HG03342 (cell line): ENCODE measurements at regions not wholly inside any gene's neighbourhood (a gene's known extent, or its start where the extent isn't known, plus 50 kb on each side); places are given as distances from the start of the nearest gene placed in this dataset.

Source experiments
- ATAC-seq: cut with Tn5 transposase; IDR thresholded peaks from one replicate; pipeline ENCODE4 v1.9.1; 2021; ENCODE audit warnings: mild to moderate bottlenecking, moderate library complexity; ENCODE audit not compliant: unreplicated experiment

DNA sequence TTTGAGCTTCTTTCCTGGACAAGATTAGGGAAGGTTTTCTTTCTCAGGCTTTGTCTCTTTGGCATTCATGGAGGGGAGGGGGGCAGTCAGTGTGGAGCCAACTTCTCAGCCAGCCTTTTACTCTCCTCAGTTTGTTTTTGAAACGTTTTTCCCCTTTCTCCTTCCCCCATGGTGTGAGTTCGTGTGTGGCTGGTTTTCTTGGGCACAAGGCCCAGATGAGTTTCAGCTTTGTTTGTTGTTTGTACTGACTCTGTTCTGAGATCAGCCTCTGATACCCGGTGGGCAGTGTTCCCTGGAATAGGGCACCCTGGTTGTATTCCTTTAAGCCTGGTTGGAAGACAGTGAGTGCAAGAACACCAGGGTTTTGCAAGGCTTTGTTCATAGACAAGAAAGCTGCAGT, 168.2 kb upstream of the RARB start:
- no peak for ATAC-seq

DNA sequence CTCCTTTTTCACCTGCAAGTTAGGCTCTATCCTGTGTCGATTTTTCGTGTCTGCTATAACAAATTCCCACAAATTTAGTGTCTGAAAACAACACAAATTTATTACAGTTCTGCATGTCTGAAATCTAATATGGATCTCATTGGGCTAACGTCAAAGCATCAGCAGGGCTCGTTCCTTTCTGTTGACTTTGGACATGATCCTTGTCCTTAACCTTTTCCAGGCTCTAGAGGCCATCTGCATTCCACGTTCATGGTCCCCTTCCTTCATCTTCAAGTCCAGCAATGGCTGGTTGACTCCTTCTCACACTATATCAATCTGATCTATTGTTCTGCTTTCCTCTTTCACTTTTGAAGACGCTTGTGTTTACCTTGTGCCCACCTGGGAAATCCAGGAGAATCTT, 165.7 kb upstream of the RARB start:
- ATAC-seq: no peak

DNA sequence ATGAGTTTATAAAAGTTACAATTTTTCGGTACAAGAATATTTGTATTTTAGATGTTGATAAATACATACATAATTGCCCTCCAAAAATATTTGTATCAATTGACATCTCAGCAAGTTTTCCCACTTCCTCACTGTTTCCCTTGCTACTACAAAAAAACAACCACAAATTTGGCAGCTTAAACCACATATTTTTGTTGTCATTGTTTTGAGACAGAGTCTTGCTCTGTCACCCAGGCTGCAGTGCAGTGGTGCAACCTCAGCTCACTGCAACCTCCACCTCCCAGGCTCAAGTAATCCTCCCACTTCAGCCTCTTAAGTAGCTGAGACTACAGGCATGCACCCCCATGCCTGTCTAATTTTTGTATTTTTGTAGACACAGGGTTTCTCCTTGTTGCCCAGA, 162.8 kb upstream of the RARB start:
- no peak for ATAC-seq

DNA sequence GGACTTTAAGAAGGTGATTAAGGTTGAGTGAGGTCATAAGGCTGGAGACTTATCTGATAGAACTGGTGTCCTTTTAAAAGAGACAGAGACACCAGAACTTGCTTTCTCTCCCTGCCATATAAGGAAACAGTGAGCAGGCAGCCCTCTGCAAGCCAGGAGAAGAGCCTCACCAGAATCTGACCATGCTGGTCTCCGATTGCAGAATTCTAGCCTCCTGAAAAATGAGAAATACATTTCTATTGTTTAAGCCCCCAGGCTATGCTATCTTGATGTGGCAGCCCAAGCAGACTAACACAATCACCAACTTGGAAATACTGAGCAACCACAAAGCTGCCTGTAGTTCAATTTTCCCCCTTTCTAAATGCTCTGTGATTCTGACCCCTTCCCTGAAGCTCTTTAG, 161.4 kb upstream of the RARB start:
- ATAC-seq: no peak

DNA sequence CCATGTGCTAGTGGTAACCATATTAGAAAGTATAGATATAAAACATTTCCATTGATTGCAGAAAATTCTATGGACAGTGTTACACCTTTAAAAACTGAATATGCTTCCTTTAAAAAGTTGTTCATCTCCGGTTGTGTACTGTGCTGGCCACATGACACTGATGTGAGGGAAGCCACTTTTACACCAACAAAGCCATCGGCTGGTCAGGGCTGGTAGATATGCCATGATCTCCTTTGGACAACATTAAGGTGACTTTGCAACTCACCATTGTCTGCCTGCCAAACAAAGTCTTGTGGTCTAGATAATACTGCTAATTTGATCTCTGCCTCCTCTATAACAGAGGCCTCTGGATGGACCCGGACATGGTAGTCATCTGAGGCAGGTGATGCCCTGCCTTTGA, 156.0 kb upstream of the RARB start:
- no peak for ATAC-seq

DNA sequence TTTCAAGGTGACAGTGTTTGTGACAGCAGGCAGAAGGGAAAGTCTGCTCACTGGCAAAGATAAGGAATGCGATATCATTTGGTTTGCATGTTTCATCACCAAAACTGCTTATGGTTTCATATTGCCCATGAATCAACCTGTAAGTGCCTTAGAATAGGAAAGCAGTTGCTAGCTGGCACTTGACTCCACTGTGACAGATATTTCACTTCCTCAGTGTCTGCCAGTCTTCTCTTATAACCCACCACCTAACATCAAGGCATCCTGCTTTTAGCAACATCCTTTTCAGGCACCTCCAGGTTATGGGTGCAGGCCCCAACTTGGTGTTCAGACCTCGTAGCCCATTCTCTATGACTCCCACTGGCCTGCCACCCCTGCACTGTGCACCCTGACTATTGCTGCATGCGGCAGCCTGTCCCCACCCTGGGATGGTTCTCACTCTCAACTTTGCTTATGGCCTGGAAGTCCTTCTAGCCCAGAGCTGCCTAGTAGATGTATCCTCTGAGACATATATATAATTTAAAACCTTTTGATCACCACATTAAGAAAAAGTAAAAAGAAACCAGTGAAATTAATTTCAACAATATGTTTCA, 154.4 kb upstream of the RARB start:
- ATAC-seq: no peak

DNA sequence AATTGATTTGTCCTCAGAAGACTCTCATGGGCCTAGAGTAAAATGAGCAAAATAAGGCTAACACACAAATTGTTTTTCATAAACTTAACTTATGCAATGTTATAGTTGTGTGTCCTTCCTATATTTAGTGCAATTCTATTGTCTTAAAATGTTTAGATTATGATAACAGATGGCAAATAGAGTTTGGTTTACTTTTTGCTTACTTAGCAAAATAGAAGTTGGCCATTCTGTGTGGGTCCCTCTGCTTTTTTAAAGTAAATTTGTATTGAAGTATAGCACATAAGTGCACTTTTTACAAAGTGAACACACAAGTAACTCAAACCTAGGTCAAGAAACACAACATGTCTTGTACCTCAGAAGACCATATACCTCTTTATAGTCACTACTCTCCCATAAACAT, 150.6 kb upstream of the RARB start:
- no peak for ATAC-seq

DNA sequence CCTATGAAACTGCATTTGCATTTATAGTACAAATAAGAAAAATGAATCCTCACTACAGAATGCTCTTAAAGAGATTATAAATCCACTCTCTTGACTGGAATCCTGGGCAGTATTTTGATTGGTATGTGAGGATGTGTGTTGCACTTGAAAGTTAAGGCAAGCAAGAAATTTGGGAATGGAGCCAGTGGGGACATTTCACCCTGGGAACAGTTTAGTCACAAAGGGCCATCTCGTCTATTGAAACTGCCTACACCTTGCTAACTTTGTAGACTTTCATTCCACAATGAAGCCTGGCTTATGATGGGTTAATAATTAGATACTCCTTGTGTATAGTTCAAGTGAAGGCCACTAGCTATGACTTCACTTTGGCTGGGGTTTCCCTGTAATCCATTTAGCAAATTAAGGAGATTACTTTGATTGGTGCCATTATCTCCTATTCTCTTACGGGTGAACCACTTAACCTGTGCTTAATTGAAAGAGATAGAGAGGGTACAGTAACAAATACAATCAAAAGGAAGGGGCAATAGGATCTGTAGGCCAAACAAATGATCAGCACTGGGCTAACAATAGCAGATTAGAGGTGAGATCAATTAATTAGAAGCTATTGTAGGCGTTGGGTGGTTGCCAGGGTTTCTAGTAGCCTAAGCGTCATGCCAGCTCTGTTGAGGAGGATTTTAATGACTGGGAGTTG, 146.9 kb upstream of the RARB start:
- no peak for ATAC-seq

DNA sequence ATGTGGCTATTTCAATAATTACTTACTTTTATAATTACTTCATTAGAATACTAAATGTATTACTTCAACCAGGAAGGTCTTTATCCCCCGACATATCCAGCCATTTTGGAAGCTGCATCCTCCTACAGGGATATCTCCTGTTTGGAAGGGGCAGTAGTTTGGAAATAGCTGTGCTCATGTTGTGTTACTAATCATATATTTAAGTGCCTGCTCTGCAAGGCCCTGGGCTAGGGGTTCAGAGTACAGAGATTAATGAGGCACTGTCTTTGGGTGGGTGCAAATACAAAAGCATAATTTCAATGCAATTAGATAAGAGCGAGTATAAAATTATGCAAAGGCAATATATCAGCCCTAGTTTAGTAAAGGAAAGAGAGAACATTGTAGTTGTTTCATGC, 146.3 kb upstream of the RARB start:
- no peak for ATAC-seq

DNA sequence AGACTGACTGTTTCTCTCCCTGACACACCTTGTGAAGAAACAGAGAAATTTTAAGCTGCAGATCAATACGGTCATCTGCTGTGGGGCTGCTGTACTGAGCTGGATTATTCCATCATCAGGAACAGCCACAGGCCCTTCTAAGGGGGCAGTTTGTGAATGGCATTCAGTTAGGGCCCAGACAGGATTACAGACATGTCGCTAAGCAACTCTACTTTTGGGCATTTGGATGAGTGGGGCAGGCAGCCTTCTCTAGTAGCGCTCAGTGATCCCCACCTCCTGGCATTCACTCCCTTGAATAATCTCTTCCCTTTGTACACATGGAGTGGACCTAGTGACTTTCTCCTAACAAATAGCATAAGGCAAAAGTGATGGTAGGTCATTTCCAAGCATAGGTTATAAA, 144.4 kb upstream of the RARB start:
- ATAC-seq: no peak

DNA sequence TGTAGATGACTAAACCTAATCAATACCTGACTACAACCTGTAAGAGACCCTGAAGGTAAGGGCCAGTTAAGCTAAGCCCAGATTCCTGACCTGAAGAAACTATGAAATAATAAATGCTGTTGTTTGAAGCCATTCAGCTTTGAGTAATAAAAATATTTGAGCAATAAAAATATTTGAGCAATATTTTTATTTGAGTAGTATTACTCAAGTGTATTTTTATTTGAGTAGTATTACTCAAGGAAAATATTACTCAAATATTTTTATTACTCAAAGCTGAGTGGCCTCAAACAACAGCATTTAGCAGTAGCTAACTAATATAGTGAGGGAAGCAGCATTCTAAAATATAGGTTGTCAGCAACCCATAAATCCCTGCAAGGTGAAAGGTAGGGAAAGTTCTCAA, 143.8 kb upstream of the RARB start:
- ATAC-seq: no peak

DNA sequence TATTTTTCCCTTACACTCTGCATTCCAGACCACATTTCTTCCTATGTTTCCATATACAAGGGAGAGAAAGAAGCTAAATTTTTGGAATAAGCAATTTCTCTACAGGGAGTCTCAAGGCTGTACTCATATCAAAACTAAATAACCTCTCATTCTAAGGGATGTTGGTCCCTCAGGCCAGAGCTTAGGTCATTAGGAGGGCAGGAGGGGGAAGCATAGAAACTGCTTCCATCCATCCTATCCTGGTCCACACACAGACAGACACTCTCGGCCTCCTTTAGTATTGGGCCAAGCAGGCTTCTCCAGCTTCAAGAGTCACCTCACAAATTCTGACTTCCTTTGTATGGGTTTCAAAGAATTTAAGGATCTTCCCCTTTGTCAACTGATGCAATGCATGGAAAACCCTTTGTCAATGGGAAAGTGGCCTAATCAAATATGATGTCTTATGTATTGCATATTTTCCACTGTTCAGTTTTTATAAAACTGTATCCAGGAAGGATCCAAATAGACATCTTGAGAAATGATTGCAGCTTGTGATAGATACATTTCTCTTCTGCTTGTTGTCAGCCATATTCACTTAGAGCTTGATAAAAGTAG, 140.7 kb upstream of the RARB start:
- ATAC-seq: no peak

DNA sequence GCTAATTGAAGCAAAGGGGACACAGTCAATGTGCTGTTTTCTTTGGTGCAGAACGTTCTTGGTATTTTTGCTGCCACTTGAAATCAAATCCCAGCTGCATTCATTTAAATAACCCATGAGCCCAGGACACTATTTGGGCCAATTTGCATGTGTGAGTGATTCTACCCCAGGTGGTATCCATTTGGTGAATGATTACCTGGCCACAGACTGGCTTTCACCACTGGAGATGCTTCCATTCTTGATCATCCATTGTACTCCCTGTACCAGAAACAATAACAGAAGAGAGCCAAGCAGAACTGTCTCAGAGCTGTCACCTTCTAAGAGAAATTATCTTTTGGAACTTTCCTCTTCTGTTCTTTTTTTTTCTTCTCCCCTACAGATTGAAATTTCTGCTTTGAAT, 139.7 kb upstream of the RARB start:
- ATAC-seq: no peak

DNA sequence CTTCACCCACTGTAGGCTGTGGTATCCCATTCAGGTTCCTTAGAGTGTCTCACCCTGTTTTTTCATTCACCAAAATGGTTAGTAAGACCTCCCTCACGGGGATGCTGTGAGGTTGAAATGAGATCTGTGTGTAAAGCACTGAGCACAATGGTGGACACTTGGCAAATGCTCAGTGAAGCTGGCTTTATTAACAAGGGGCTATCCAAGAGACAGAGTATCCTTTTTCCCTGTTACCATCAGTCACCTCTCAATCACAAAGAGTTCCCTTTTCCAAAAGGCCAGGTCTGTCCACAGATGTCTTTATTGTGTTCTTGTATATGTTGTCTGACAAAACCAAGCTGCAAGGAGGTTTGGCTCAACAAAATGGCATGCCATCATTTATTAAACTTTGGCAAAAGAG, 138.9 kb upstream of the RARB start:
- ATAC-seq: no peak

DNA sequence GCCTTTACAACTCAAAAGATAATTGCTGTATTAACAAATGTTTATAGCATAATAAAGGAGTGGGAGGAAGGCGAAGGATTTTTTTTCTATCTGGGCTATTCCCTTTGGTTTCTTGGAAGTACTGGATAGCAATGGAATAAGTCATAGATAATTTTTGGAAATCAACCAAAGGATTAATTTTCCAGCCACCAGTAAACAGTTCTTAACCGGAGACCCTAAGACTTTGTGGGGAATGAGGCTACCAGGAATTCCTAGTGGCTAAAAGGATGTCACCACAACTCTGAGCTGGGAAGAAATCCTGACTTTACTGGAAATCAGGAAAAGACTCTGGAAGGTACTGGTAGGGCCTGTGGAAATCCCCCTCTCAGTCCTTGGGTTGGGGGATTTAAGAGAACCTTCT, 138.4 kb upstream of the RARB start:
- ATAC-seq: no peak

DNA sequence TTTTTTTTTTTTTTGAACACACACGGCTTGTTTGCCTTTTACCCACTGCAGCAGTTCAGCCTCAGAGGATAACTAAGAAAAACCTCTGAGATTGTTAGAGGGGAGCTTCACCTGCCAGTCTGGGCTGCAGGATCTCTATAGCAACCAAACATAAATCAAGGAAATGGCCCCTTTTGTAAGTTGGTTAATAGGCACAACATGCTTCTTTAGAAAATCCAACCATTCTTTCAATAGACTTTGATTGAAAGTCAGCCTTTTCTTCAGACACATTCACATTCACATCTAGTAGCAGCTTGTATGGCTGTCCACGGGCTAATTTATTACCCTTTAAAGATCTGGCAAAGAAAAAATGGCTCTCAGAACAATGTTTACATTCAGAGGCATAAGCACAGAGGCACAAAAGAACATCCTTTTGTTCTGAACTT, 136.6 kb upstream of the RARB start:
- ATAC-seq: no peak

DNA sequence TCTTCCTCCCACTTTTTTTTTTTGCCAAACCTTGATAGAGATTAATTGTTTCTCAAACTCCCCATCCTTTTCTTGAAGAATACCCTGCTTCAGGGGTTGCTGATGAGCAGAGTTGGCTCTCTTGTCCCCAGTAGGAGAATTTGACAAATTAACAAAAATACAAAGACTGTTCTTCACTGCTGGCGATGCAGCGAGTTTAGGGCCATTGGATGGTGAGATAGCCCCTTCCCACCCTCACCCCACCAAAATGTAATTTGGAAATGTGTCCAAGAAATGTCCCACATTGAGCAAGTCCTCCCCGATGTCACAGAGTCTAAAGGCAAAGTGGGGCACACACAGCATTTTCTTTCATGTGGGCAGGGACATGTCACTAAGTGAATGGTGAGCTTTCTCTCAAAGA, 136.0 kb upstream of the RARB start:
- ATAC-seq: no peak

DNA sequence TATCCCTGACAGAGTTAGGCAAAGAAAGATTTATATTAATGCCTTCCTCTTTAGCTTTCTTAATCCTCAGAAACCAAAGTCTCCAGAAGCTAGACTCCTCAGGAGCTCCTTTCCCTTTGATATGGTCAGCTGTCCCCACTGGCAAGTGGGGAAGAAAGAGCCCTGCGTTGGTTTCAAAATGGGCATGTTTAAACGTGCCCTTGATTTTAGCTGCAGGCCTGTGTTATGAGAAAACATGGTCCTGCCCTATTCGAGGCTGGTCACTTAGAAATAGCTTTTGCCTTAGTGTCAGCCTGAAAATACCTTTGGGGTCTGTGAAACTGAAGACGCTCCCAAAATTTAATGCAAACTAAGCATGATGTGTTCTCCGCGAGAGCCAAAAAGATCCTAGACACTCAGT, 135.5 kb upstream of the RARB start:
- no peak for ATAC-seq

DNA sequence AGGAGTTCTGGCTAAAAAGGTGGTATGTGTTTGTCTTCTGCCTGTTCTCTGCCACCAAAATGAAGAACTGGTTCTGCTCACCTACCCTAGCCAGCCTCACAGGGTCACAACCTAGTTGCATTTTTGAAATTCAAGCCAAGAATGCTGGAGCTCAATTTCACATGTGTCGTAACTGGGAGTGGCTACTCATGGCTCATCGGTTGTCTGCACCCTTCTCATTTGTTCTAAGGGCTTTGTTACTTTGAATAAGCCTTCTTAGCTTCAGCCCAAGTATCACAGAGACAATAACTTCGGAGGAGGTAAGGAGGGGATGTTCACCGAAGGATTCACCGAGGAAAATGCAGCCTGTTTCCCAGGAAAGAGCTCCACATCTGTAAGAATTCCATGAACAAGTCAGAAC, 134.3 kb upstream of the RARB start:
- no peak for ATAC-seq

DNA sequence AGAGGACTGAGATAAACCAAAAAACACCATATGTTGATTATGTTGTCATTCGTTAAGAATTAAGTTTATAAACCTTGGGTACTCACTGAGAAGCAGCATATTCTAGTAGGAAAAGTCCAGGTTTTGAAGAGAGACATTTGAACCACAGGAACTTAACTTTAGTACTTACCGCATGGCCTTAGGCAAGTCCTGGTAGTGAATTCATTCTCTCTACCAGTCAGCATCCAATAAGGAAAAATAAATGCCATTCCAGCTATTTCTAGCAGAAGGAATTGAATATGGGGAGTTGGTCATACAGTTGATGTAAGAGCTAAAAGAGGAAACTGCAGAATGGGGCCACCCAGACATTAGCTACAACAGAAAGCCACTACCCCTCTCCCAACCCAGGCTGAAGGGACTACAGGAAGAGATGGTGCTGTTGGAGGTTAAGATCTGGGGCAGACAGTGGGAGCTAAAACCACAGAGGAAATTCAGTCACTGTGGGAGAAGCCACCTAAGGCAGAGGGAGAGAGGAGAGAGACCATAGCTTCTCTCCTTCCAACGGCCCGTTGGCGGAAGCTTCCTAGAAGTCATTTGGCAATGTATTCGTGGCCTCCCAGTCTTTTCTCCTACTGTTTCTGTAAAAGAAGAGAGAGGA, 133.8 kb upstream of the RARB start:
- ATAC-seq: no peak

DNA sequence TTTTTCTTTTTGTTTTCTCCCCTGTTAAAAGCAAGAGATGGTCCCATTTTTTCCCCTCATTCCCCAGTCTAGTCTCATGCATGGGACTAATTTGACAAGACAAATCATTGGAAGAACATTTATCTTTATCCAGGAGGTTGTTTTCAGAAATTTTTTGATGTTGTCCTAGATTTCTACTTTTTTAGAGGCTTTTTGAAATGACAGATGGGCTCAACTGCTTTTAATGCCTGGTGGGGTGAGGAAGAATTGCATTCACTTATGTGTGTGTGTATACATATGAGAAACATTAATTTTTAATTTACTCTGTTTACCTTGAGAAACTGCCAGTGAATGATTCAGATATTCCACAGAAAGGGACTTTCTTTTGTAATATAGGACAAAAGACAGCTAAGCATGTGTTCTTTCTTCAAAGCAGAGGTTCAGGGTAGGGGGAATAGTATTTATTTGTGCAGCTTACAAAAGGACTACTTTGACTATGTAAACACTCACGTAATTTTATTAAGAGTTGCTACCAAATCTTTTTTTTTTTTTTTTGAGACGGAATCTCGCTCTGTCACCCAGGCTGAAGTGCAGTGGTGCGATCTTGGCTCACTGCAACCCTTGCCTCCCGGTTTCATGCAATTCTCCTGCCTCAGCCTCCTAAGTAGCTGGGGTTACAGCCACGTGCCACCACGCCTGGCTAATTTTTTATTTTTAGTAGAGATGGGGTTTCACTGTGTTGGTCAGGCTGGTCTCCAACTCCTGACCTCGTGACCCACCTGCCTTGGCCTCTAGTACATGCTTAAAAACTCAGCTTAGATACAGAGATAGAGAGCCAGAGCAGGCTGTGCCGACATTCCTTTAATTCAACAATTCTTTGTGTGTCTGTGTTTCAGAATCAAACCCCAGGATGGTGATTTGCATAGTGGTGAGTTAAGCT, 130.1 kb upstream of the RARB start:
- ATAC-seq: no peak
